ENCODE measurements at regions not wholly inside any gene's neighbourhood (a gene's known extent, or its start where the extent isn't known, plus 50 kb on each side); places are given as distances from the start of the nearest gene placed in this dataset.

- Mint-ChIP-seq H3K27ac (ENCODE audit: unreplicated experiment) (no peak overlapping the region), H3K4me1 (ENCODE audit: low read depth, unreplicated experiment) (no peaks in the 10 kb centered on the region), H3K27me3 (ENCODE audit: unreplicated experiment) (no peaks in the 10 kb centered on the region), H3K9me3 (ENCODE audit: unreplicated experiment) (no peaks in the 10 kb centered on the region), H3K4me3 (ENCODE audit: unreplicated experiment) (no peak overlapping the region), H3K36me3 (ENCODE audit: unreplicated experiment) (no peaks in the 10 kb centered on the region)
- TF ChIP-seq CTCF (IDR thresholded peaks at IDR 0.05; ENCODE audit: partially characterized antibody, unreplicated experiment): no peak
- no peak for DNase-seq
These were observed 302.0 kb downstream of the ALDH8A1 start for GRCh38 chr6:134647861-134648260.

GRCh38 chr6:134642819-134643218 lies 307.1 kb downstream of the ALDH8A1 start:
- no peaks in the 10 kb centered on the region for H3K36me3 Mint-ChIP-seq (ENCODE audit: unreplicated experiment)
- H3K27ac Mint-ChIP-seq (ENCODE audit: unreplicated experiment): no peak overlapping the region
- H3K27me3 Mint-ChIP-seq (ENCODE audit: unreplicated experiment): no peaks in the 10 kb centered on the region
- no peaks in the 10 kb centered on the region for H3K9me3 Mint-ChIP-seq (ENCODE audit: unreplicated experiment)
- no peaks in the 10 kb centered on the region for H3K4me1 Mint-ChIP-seq (ENCODE audit: low read depth, unreplicated experiment)
- no peak for DNase-seq
- TF ChIP-seq CTCF (IDR thresholded peaks at IDR 0.05; ENCODE audit: partially characterized antibody, unreplicated experiment): no peak
- no peak overlapping the region for H3K4me3 Mint-ChIP-seq (ENCODE audit: unreplicated experiment)

- no peak for TF ChIP-seq CTCF (IDR thresholded peaks at IDR 0.05; ENCODE audit: partially characterized antibody, unreplicated experiment)
- Mint-ChIP-seq H3K4me3 (ENCODE audit: unreplicated experiment) (no peak overlapping the region), H3K36me3 (ENCODE audit: unreplicated experiment) (no peaks in the 10 kb centered on the region), H3K4me1 (ENCODE audit: low read depth, unreplicated experiment) (no peaks in the 10 kb centered on the region), H3K27me3 (ENCODE audit: unreplicated experiment) (no peaks in the 10 kb centered on the region), H3K27ac (ENCODE audit: unreplicated experiment) (no peak overlapping the region), H3K9me3 (ENCODE audit: unreplicated experiment) (no peaks in the 10 kb centered on the region)
- DNase-seq: no peak
These were observed 307.6 kb downstream of the ALDH8A1 start for GRCh38 chr6:134642279-134642678.

- no peaks in the 10 kb centered on the region for H3K27me3 Mint-ChIP-seq (ENCODE audit: unreplicated experiment)
- TF ChIP-seq CTCF (IDR thresholded peaks at IDR 0.05; ENCODE audit: partially characterized antibody, unreplicated experiment): peak; percentile 93
- no peak overlapping the region for H3K27ac Mint-ChIP-seq (ENCODE audit: unreplicated experiment)
- H3K4me1 Mint-ChIP-seq (ENCODE audit: low read depth, unreplicated experiment): peaks cover 6% of the 10 kb centered on the region
- DNase-seq: peak; percentile 77
- H3K4me3 Mint-ChIP-seq (ENCODE audit: unreplicated experiment): no peak overlapping the region
- no peaks in the 10 kb centered on the region for H3K9me3 Mint-ChIP-seq (ENCODE audit: unreplicated experiment)
- no peaks in the 10 kb centered on the region for H3K36me3 Mint-ChIP-seq (ENCODE audit: unreplicated experiment)
These were observed 308.9 kb downstream of the ALDH8A1 start for GRCh38 chr6:134640975-134641429.

GRCh38 chr6:134640229-134640628 lies 309.7 kb downstream of the ALDH8A1 start:
- no peak for TF ChIP-seq CTCF (IDR thresholded peaks at IDR 0.05; ENCODE audit: partially characterized antibody, unreplicated experiment)
- DNase-seq: no peak
- H3K4me1 Mint-ChIP-seq (ENCODE audit: low read depth, unreplicated experiment): peaks cover 6% of the 10 kb centered on the region
- H3K27me3 Mint-ChIP-seq (ENCODE audit: unreplicated experiment): no peaks in the 10 kb centered on the region
- H3K27ac Mint-ChIP-seq (ENCODE audit: unreplicated experiment): no peak overlapping the region
- H3K4me3 Mint-ChIP-seq (ENCODE audit: unreplicated experiment): no peak overlapping the region
- no peaks in the 10 kb centered on the region for H3K36me3 Mint-ChIP-seq (ENCODE audit: unreplicated experiment)
- H3K9me3 Mint-ChIP-seq (ENCODE audit: unreplicated experiment): no peaks in the 10 kb centered on the region

Data from glutamatergic neuron (in vitro differentiated cells).